Adrenal gland (tissue), 5 donors: ENCODE measurements at regions not wholly inside any gene's neighbourhood (a gene's known extent, or its start where the extent isn't known, plus 50 kb on each side); places are given as distances from the start of the nearest gene placed in this dataset.

Experiments used
- CTCF ChIP-seq, 6 experiments: fragments of 450-650 bp in 4 of 6; fragments of 200-600 bp in 2 of 6; sonication (generic) in 1 of 6; IDR thresholded peaks; 1 replicate in 5 of 6; 2 replicates in 1 of 6; pipeline versions ENCODE4 v1.5.1 to v1.8.0; 2016 to 2021; ENCODE audit warnings: antibody characterized with exemption in 6 of 6, mild to moderate bottlenecking in 2 of 6, moderate library complexity in 1 of 6
- POLR2A ChIP-seq, 2 donors: fragments of 450-650 bp; IDR thresholded peaks; one replicate each; pipeline ENCODE4 v1.6.1; 2017; ENCODE audit warnings: antibody characterized with exemption in 2 of 2, mild to moderate bottlenecking in 2 of 2, moderate library complexity in 1 of 2
- donor health status: DM: no; HTN: no; CAD: no.

GRCh38 chr20:23149623-23150279 is 63.6 kb upstream of the CD93 start:
- TF ChIP-seq POLR2A (IDR thresholded peaks at IDR 0.05) (no peak), CTCF (IDR thresholded peaks at IDR 0.05) (no peak)
